ENCODE measurements at regions not wholly inside any gene's neighbourhood (a gene's known extent, or its start where the extent isn't known, plus 50 kb on each side); places are given as distances from the start of the nearest gene placed in this dataset.

DNA sequence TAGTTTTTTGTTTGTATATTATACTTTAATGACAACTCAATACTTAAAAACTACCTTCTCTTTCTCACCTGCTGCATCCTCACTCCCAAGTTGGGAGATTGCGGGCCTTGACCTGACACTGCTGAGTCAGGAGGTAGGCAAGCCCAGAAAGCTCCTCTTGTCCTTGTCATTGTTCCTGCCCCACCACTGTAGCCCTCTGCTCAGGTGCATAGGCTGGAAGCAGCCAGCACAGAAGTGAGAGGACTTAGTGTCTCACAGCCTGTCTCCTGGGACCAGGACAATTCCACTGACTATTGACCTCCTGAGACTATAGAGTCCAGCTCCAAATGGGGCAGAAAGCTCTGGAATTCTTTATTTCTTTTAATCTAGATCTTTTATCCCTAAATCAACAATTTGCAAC is 123.5 kb upstream of the NDP start:
- TF ChIP-seq, protein P1, sequence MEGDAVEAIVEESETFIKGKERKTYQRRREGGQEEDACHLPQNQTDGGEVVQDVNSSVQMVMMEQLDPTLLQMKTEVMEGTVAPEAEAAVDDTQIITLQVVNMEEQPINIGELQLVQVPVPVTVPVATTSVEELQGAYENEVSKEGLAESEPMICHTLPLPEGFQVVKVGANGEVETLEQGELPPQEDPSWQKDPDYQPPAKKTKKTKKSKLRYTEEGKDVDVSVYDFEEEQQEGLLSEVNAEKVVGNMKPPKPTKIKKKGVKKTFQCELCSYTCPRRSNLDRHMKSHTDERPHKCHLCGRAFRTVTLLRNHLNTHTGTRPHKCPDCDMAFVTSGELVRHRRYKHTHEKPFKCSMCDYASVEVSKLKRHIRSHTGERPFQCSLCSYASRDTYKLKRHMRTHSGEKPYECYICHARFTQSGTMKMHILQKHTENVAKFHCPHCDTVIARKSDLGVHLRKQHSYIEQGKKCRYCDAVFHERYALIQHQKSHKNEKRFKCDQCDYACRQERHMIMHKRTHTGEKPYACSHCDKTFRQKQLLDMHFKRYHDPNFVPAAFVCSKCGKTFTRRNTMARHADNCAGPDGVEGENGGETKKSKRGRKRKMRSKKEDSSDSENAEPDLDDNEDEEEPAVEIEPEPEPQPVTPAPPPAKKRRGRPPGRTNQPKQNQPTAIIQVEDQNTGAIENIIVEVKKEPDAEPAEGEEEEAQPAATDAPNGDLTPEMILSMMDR (IDR thresholded peaks at IDR 0.05) = no peak
- TF ChIP-seq POLR2A (IDR thresholded peaks at IDR 0.05) (no peak), POLR2AphosphoS5 (IDR thresholded peaks at IDR 0.05; ENCODE audit: insufficient read depth in 1 of 2, low read depth in 1 of 2) (no peak)
- Histone ChIP-seq H3K36me3 (no peaks in the 10 kb centered on the region), H3K4me1 (no peaks in the 10 kb centered on the region), H3K27me3 (no peaks in the 10 kb centered on the region), H3K9me3 (no peaks in the 10 kb centered on the region), H3K27ac (no peak overlapping the region), H3K4me3 (no peak overlapping the region)
- intact Hi-C loops (cut with DNase I) = no loop called here
- DNase-seq (ENCODE audit: extremely low spot score in 2 of 2) = peak; percentile 76 to 94

DNA sequence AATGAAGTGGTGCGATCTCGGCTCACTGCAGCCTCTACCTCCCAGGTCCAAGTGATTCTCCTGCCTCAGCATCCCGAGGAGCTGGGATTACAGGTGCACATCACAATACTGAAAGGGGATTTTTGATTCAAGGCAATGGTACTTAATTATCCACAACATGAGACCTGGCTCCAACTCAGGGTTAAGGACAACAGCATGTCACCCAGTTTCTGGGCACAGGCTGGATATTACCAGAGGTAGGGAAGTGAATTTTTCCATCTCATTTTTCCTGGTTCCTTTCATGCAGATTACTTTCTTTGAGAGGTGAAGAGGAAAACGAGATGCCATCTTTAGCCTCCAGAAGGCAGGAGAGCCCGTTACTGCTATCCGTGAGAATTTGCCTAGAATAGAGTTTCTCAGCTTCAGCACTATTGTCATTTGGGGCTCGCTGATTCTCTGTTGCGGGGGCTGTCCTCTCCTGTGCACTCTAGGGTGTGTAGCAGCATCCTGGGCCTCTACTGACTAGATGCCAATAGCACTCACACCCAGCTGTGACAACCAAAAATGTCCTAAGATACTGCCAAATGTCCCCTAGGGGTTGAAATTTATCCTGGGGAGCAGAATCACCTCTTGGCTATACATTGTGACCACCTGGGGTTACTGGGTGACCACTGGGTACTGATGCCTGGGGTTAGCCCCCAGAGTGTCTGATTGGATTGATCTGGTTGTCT is 121.8 kb upstream of the NDP start:
- no peaks in the 10 kb centered on the region for H3K27me3 ChIP-seq
- TF ChIP-seq POLR2AphosphoS5 (IDR thresholded peaks at IDR 0.05; ENCODE audit: insufficient read depth in 1 of 2, low read depth in 1 of 2) = no peak
- TF ChIP-seq, protein P1 (IDR thresholded peaks at IDR 0.05) = no peak

GRCh38 chrX:44093431-44093830 is 120.2 kb upstream of the NDP start:
- Histone ChIP-seq H3K27ac (no peak overlapping the region), H3K4me3 (no peak overlapping the region), H3K27me3 (no peaks in the 10 kb centered on the region), H3K36me3 (no peaks in the 10 kb centered on the region), H3K4me1 (no peaks in the 10 kb centered on the region), H3K9me3 (no peaks in the 10 kb centered on the region)
- intact Hi-C loops (cut with DNase I) = no loop called here
- TF ChIP-seq, protein P1 (IDR thresholded peaks at IDR 0.05) = no peak
- DNase-seq (ENCODE audit: extremely low spot score in 2 of 2) = peak in 1 of 2 donors; percentile 2

More for the DNA sequence above, 121.8 kb upstream of the NDP start:
- Histone ChIP-seq H3K4me3 (no peak overlapping the region), H3K36me3 (no peaks in the 10 kb centered on the region), H3K9me3 (no peaks in the 10 kb centered on the region), H3K4me1 (no peaks in the 10 kb centered on the region), H3K27ac (no peak overlapping the region)
- intact Hi-C loops (cut with DNase I) = no loop called here
- DNase-seq (ENCODE audit: extremely low spot score in 2 of 2) = peak; percentile 52 to 69

DNA sequence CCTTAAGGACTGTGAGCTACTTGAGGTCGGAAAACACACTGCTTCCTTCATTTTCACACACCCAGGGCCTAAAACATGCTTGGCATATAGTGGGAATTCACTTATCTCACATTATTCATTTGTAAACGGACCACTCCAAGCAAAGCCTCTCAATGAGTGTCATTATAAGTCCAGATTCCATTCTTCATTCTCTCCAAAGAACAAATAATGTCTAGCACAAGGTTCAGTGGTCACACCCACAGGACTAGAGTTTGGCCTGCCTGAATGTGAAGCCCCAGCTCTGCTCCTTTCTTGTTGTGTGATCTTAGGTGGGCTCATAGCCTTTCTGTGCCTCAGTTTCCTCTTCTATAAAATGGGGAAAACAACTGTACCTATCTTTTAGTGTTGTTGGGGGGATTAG is 119.6 kb upstream of the NDP start:
- TF ChIP-seq POLR2A (IDR thresholded peaks at IDR 0.05) = no peak
- no peak for TF ChIP-seq POLR2AphosphoS5 (IDR thresholded peaks at IDR 0.05; ENCODE audit: insufficient read depth in 1 of 2, low read depth in 1 of 2)
- TF ChIP-seq, protein P1 (IDR thresholded peaks at IDR 0.05) = no peak
- H3K9me3 ChIP-seq = no peaks in the 10 kb centered on the region

DNA sequence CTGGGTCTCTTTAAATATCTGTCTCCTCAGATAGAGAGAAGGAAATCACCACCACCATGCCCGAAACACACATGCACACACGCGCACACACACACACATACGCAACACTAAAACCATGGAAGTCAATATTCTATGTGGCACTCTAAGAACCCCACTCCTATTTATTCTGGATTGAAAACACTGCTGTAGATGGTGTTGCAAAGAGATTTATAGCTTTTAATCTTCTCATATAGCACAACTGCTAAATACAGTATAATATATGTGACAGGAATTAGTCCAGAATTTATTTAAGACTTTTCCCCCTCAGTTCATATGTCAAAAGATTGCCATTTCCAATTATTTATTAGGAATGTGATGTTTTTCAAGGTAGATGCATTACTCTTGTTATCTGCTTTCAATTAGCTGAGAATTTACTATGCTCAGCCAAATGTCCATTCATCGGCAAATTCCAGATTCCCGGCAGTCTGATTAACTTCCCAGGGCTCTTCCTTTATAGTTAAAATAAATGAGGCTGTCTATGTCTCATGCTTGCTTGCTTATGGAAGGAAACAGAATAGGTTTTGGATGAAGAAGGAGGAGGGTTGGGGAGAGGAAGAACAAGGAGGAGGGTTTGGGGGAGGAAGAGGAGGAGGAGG is 115.4 kb upstream of the NDP start:
- no peak overlapping the region for H3K27ac ChIP-seq
- DNase-seq (ENCODE audit: extremely low spot score in 2 of 2) = peak in 1 of 2 donors; percentile 14
- H3K4me1 ChIP-seq = no peaks in the 10 kb centered on the region
- H3K9me3 ChIP-seq = no peaks in the 10 kb centered on the region
- intact Hi-C loops (cut with DNase I) = no loop called here
- TF ChIP-seq, protein P1 (IDR thresholded peaks at IDR 0.05) = no peak
- TF ChIP-seq POLR2A (IDR thresholded peaks at IDR 0.05) = no peak
- TF ChIP-seq POLR2AphosphoS5 (IDR thresholded peaks at IDR 0.05; ENCODE audit: insufficient read depth in 1 of 2, low read depth in 1 of 2) = no peak
- H3K4me3 ChIP-seq = no peak overlapping the region
- no peaks in the 10 kb centered on the region for H3K27me3 ChIP-seq
- H3K36me3 ChIP-seq = no peaks in the 10 kb centered on the region

More for the DNA sequence above, 119.6 kb upstream of the NDP start:
- intact Hi-C loops (cut with DNase I) = no loop called here
- no peaks in the 10 kb centered on the region for H3K4me1 ChIP-seq
- no peaks in the 10 kb centered on the region for H3K27me3 ChIP-seq
- no peak overlapping the region for H3K27ac ChIP-seq
- DNase-seq (ENCODE audit: extremely low spot score in 2 of 2) = no peak
- H3K4me3 ChIP-seq = no peak overlapping the region
- H3K36me3 ChIP-seq = no peaks in the 10 kb centered on the region

All from vagina (tissue), 2 donors.